Spleen (tissue), 11 donors: ENCODE measurements at regions not wholly inside any gene's neighbourhood (a gene's known extent, or its start where the extent isn't known, plus 50 kb on each side); places are given as distances from the start of the nearest gene placed in this dataset.

Experiments used
- DNase-seq: peaks from one replicate; pipeline ENCODE4 v3.0.0-alpha.2; 2020
- H3K27ac ChIP-seq, 8 donors: fragments of 200-600 bp; sonication (generic) in 7 of 8; 1 replicate in 4 of 8; 2 replicates in 4 of 8; pipeline versions ENCODE4 v1.5.0 to v1.8.0; 2016 to 2021; ENCODE audit warnings: inconsistent platforms in 4 of 8, mild to moderate bottlenecking in 4 of 8, moderate library complexity in 1 of 8
- H3K27me3 ChIP-seq, 7 donors: fragments of 200-600 bp; sonication (generic) in 6 of 7; replicated peaks in 1 of 7; 1 replicate in 4 of 7; 2 replicates in 3 of 7; pipeline versions ENCODE4 v1.5.0 to v1.8.0; 2016 to 2021; ENCODE audit warnings: inconsistent platforms in 3 of 7, mild to moderate bottlenecking in 1 of 7
- H3K36me3 ChIP-seq, 6 donors: fragments of 200-600 bp; sonication (generic) in 5 of 6; 1 replicate in 4 of 6; 2 replicates in 2 of 6; pipeline versions ENCODE4 v1.5.0 to v1.8.0; 2016 to 2021; ENCODE audit warnings: inconsistent platforms in 2 of 6
- H3K4me1 ChIP-seq, 6 donors: fragments of 200-600 bp; sonication (generic) in 5 of 6; 1 replicate in 3 of 6; 2 replicates in 3 of 6; pipeline versions ENCODE4 v1.5.0 to v1.8.0; 2016 to 2021; ENCODE audit warnings: inconsistent platforms in 3 of 6
- H3K4me3 ChIP-seq, 8 donors: fragments of 200-600 bp; sonication (generic) in 7 of 8; 1 replicate in 4 of 8; 2 replicates in 4 of 8; pipeline versions ENCODE4 v1.5.0 to v1.8.0; 2016 to 2021; ENCODE audit warnings: inconsistent platforms in 4 of 8, mild to moderate bottlenecking in 4 of 8, moderate library complexity in 2 of 8
- H3K9me3 ChIP-seq, 8 donors: fragments of 200-600 bp; sonication (generic) in 7 of 8; 1 replicate in 4 of 8; 2 replicates in 4 of 8; pipeline versions ENCODE4 v1.5.0 to v1.8.0; 2016 to 2021; ENCODE audit warnings: inconsistent platforms in 4 of 8
- POLR2A ChIP-seq, 3 donors: fragments of 450-650 bp; IDR thresholded peaks; one replicate each; pipeline ENCODE4 v1.5.1; 2017; ENCODE audit warnings: antibody characterized with exemption in 3 of 3, mild to moderate bottlenecking in 1 of 3
- POLR2AphosphoS5 ChIP-seq, 3 donors: sonication (generic); formaldehyde crosslinking; IDR thresholded peaks; one replicate each; pipeline ENCODE4 v1.5.1; 2017; ENCODE audit warnings: antibody characterized with exemption in 3 of 3
- WGBS, 5 donors: extraction: QIAGEN DNeasy Blood & Tissue Kit in 3 of 5; methylation state at CpG; one replicate each; pipeline versions ENCODE4 v1.1.5 to v1.1.7; 2013 to 2018; 5-methylcytosine and 5-hydroxymethylcytosine counted together
- intact Hi-C: fragments of 100-400 bp; cut with DNase I; formaldehyde crosslinking; loops from one replicate; pipeline ENCODE4 v1.15.0; 2023; ENCODE audit warnings: low total_unique reads
- TF ChIP-seq, protein P1 (sequence below), 11 experiments: fragments of 200-600 bp in 7 of 11; fragments of 450-650 bp in 4 of 11; sonication (generic) in 4 of 11; IDR thresholded peaks in 8 of 11; conservative IDR thresholded peaks in 3 of 11; 1 replicate in 7 of 11; 2 replicates in 4 of 11; pipeline versions ENCODE4 v1.4.0 to v1.8.0; 2016 to 2021; ENCODE audit warnings: antibody characterized with exemption in 11 of 11, inconsistent platforms in 4 of 11, mild to moderate bottlenecking in 1 of 11
- donor health status: healthy with polysubstance abuse.
- donor health status: DM: no; HTN: no; CAD: no; lungs with moderate emphysema.
- donor health status: DM: no; HTN: no; CAD: no.
- donor health status: Bipolar disorder and iron deficiency.
- donor health status: healthy.
- donor health status: DM: no; HTN: no; CAD: no.
- donor health status: DM: yes; HTN: yes; CAD: no.

- WGBS, 5 donors: 77 to 84% (median 83%) methylated on average over 3 of the region's 3 CpGs
- Histone ChIP-seq H3K9me3 (peaks cover 0 to 11% (median 5%) of the 10 kb centered on the region in 8 donors), H3K4me1 (no peaks in the 10 kb centered on the region), H3K4me3 (no peak overlapping the region), H3K27ac (no peak overlapping the region), H3K27me3 (no peaks in the 10 kb centered on the region), H3K36me3 (no peaks in the 10 kb centered on the region)
- no peak for TF ChIP-seq POLR2AphosphoS5 (IDR thresholded peaks at IDR 0.05)
- TF ChIP-seq, protein P1, sequence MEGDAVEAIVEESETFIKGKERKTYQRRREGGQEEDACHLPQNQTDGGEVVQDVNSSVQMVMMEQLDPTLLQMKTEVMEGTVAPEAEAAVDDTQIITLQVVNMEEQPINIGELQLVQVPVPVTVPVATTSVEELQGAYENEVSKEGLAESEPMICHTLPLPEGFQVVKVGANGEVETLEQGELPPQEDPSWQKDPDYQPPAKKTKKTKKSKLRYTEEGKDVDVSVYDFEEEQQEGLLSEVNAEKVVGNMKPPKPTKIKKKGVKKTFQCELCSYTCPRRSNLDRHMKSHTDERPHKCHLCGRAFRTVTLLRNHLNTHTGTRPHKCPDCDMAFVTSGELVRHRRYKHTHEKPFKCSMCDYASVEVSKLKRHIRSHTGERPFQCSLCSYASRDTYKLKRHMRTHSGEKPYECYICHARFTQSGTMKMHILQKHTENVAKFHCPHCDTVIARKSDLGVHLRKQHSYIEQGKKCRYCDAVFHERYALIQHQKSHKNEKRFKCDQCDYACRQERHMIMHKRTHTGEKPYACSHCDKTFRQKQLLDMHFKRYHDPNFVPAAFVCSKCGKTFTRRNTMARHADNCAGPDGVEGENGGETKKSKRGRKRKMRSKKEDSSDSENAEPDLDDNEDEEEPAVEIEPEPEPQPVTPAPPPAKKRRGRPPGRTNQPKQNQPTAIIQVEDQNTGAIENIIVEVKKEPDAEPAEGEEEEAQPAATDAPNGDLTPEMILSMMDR (IDR thresholded peaks at IDR 0.05 in 8 of 11, conservative IDR thresholded peaks at IDR 0.05 in 3 of 11): no peak
- no peak for TF ChIP-seq POLR2A (IDR thresholded peaks at IDR 0.05)
- DNase-seq: no peak
- intact Hi-C loops: no loop called here
Measured at GRCh38 chr10:36630267-36630666, 495.1 kb upstream of the ANKRD30A start.

DNA sequence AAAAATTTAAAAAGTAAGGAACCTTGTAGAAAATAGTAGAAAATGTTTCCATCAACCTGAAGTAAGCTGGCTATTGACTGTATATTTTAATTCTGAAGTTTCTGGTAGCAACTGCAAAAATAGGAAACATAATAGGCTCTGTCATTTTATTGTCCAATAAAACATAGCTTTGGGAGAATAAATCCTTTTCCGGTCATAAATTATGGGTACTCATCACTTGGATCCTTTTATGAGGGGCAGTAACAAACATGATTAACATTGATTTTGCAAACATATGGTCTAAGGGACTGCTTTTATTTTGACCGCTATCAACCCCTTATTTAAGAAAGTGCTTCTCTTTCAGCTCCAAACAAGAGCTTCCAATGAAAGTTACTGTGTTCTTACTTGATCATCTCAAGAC lies 495.9 kb upstream of the ANKRD30A start:
- H3K4me3 ChIP-seq: no peak overlapping the region
- no peaks in the 10 kb centered on the region for H3K4me1 ChIP-seq
- TF ChIP-seq POLR2AphosphoS5 (IDR thresholded peaks at IDR 0.05) (no peak), POLR2A (IDR thresholded peaks at IDR 0.05) (no peak)
- TF ChIP-seq, protein P1 (IDR thresholded peaks at IDR 0.05 in 8 of 11, conservative IDR thresholded peaks at IDR 0.05 in 3 of 11): no peak
- no peaks in the 10 kb centered on the region for H3K27me3 ChIP-seq
- WGBS, 5 donors: 40 to 97% (median 74%) methylated on average over 2 of the region's 2 CpGs
- intact Hi-C loops: no loop called here
- peaks cover 0 to 11% (median 5%) of the 10 kb centered on the region in 8 donors for H3K9me3 ChIP-seq
- no peak overlapping the region for H3K27ac ChIP-seq
- H3K36me3 ChIP-seq: no peaks in the 10 kb centered on the region
- no peak for DNase-seq

DNA sequence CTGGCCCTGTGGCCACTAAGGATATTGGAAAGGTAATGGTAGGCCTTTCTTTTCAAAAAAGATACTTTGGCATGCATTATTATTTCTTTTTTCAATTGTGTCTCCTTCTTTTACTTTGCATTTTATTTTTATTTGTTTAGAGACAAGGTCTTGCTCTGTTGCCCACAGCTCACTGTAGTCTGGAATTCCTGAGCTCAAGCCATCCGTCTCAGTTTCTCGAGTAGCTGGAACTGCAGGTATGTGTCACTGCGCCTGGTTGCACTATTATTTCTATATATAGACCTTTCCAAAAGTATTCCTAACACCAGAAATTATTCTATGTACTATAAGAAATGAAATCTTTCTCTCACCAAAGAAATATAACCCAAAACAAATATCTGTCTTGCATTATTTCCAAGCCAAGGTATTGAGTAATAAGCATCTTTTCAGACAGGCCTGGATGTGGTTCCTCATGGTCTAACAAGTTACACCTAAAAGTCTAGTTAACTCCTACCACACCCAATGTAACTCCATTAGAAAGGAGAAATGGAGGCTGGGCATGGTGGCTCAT lies 500.8 kb upstream of the ANKRD30A start:
- H3K36me3 ChIP-seq: no peaks in the 10 kb centered on the region
- H3K27ac ChIP-seq: no peak overlapping the region
- no peak for DNase-seq
- H3K4me1 ChIP-seq: no peaks in the 10 kb centered on the region
- intact Hi-C loops: no loop called here
- H3K27me3 ChIP-seq: no peaks in the 10 kb centered on the region
- WGBS, 5 donors: 89 to 99% (median 94%) methylated on average over 3 of the region's 3 CpGs
- H3K9me3 ChIP-seq: peaks cover 0 to 16% (median 5%) of the 10 kb centered on the region in 8 donors
- no peak overlapping the region for H3K4me3 ChIP-seq
- TF ChIP-seq POLR2AphosphoS5 (IDR thresholded peaks at IDR 0.05): no peak
- TF ChIP-seq, protein P1 (IDR thresholded peaks at IDR 0.05 in 8 of 11, conservative IDR thresholded peaks at IDR 0.05 in 3 of 11): no peak
- TF ChIP-seq POLR2A (IDR thresholded peaks at IDR 0.05): no peak

- Histone ChIP-seq H3K4me1 (no peaks in the 10 kb centered on the region), H3K9me3 (peaks cover 0 to 16% (median 5%) of the 10 kb centered on the region in 8 donors), H3K27me3 (no peaks in the 10 kb centered on the region), H3K36me3 (no peaks in the 10 kb centered on the region), H3K27ac (no peak overlapping the region), H3K4me3 (no peak overlapping the region)
- 69 to 86% (median 82%) methylated on average over 2 of the region's 2 CpGs for WGBS, 5 donors
- intact Hi-C loops: no loop called here
- DNase-seq: no peak
- TF ChIP-seq, protein P1 (IDR thresholded peaks at IDR 0.05 in 8 of 11, conservative IDR thresholded peaks at IDR 0.05 in 3 of 11): no peak
- TF ChIP-seq POLR2AphosphoS5 (IDR thresholded peaks at IDR 0.05): no peak
- no peak for TF ChIP-seq POLR2A (IDR thresholded peaks at IDR 0.05)
Measured at GRCh38 chr10:36621346-36621745, 504.1 kb upstream of the ANKRD30A start.
